Osteoblast (primary cell): ENCODE measurements at regions not wholly inside any gene's neighbourhood (a gene's known extent, or its start where the extent isn't known, plus 50 kb on each side); places are given as distances from the start of the nearest gene placed in this dataset.

ENCODE experiments used
- DNase-seq: peaks from one replicate; pipeline ENCODE4 v3.0.0; 2011; ENCODE audit warnings: low spot score, mixed read lengths; ENCODE audit not compliant: insufficient read length; ENCODE audit errors: missing footprints
- H2AFZ ChIP-seq: 2 replicates; pipeline ENCODE4 v1.6.0; 2011; ENCODE audit warnings: mild to moderate bottlenecking, low read length
- H3K27ac ChIP-seq: 2 replicates; pipeline ENCODE4 v1.5.1; 2011; ENCODE audit warnings: mild to moderate bottlenecking, low read depth, low read length, moderate library complexity
- H3K27me3 ChIP-seq: 2 replicates; pipeline ENCODE4 v1.6.0; 2012; ENCODE audit warnings: mild to moderate bottlenecking, control low read depth, inconsistent platforms, low read length, moderate library complexity; ENCODE audit not compliant: insufficient read depth
- H3K36me3 ChIP-seq: 2 replicates; pipeline ENCODE4 v1.5.1; 2011; ENCODE audit warnings: mild to moderate bottlenecking, low read length, control low read depth, moderate library complexity; ENCODE audit not compliant: insufficient read depth
- H3K4me1 ChIP-seq: 2 replicates; pipeline ENCODE4 v1.5.1; 2011; ENCODE audit warnings: mild to moderate bottlenecking, low read length, control low read depth, moderate library complexity; ENCODE audit not compliant: insufficient read depth
- H3K4me2 ChIP-seq: 2 replicates; pipeline ENCODE4 v1.6.0; 2011; ENCODE audit warnings: mild to moderate bottlenecking, low read length; ENCODE audit not compliant: insufficient read depth
- H3K4me3 ChIP-seq: fragments of 200-600 bp; sonication (generic); 3 replicates; pipeline ENCODE4 v1.5.1; 2012; ENCODE audit warnings: mild to moderate bottlenecking, low read length, inconsistent platforms; ENCODE audit not compliant: insufficient read depth
- H3K79me2 ChIP-seq: 2 replicates; pipeline ENCODE4 v1.6.0; 2012; ENCODE audit warnings: mild to moderate bottlenecking, low read length, control low read depth, inconsistent platforms; ENCODE audit not compliant: insufficient read depth
- H3K9me3 ChIP-seq: 2 replicates; pipeline ENCODE4 v1.5.1; 2011; ENCODE audit warnings: low read depth, low read length, control low read depth
- H4K20me1 ChIP-seq: 2 replicates; pipeline ENCODE4 v1.6.0; 2012; ENCODE audit warnings: mild to moderate bottlenecking, low read length, control low read depth; ENCODE audit not compliant: insufficient read depth
- CTCF ChIP-seq: IDR thresholded peaks from 2 replicates; pipeline ENCODE4 v1.5.1; 2011; ENCODE audit warnings: mild to moderate bottlenecking, low read depth, low read length, moderate library complexity; ENCODE audit errors: extremely low read depth

- Histone ChIP-seq H3K36me3 (no peaks in the 10 kb centered on the region), H3K9me3 (no peaks in the 10 kb centered on the region), H3K4me3 (no peak overlapping the region), H3K79me2 (no peaks in the 10 kb centered on the region), H3K4me2 (no peak overlapping the region), H4K20me1 (no peaks in the 10 kb centered on the region), H3K4me1 (no peaks in the 10 kb centered on the region), H2AFZ (no peak overlapping the region), H3K27me3 (no peaks in the 10 kb centered on the region), H3K27ac (no peak overlapping the region)
- no peak for DNase-seq
- no peak for TF ChIP-seq CTCF
Measured at GRCh38 chr4:127448986-127449385, 183.8 kb upstream of the INTU start.

DNA sequence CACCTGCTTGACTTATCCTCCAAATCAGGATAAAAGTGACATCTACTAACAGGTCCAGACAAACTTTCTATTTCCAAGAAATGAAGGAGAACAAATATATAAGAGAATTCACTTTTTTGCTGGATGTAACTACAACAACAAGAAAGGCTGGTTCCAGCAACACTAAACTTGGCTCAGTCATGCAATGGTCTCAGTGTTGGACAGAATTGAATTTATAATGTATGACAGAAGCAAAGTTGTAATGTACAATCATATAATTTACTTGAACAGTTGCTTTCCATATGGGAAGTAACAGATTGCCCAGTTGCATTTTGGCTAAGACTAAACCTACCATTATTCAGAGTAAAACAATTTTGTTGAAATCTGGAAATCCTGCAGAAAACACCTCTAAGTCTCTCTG lies 183.3 kb upstream of the INTU start:
- H3K27ac ChIP-seq: no peak overlapping the region
- no peak overlapping the region for H3K4me3 ChIP-seq
- no peak for DNase-seq
- H3K4me1 ChIP-seq: no peaks in the 10 kb centered on the region
- no peaks in the 10 kb centered on the region for H4K20me1 ChIP-seq
- no peak for TF ChIP-seq CTCF
- no peaks in the 10 kb centered on the region for H3K36me3 ChIP-seq
- no peaks in the 10 kb centered on the region for H3K9me3 ChIP-seq
- no peaks in the 10 kb centered on the region for H3K79me2 ChIP-seq
- H3K27me3 ChIP-seq: no peaks in the 10 kb centered on the region
- no peak overlapping the region for H2AFZ ChIP-seq
- no peak overlapping the region for H3K4me2 ChIP-seq

DNA sequence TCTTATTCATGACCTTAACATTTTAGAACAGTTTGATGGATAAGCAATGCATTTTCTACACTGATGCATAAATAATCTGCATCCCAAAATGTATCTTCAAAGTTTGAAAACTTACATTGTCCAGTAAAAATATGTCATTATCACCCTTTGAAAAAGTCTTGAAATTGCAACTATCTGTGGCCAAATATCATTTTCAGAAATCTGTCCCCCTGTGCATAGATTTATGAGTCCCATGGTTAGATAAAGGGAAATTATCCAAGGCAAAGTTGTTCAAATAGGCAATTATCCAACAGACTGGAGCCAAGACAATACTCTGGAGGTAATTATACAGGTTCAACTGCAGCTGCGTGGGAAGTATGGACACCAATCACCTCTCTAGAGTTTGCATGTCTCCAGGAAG lies 182.5 kb upstream of the INTU start:
- no peaks in the 10 kb centered on the region for H3K9me3 ChIP-seq
- H3K27ac ChIP-seq: no peak overlapping the region
- no peaks in the 10 kb centered on the region for H3K4me1 ChIP-seq
- no peaks in the 10 kb centered on the region for H3K36me3 ChIP-seq
- H4K20me1 ChIP-seq: no peaks in the 10 kb centered on the region
- no peaks in the 10 kb centered on the region for H3K27me3 ChIP-seq
- no peak for TF ChIP-seq CTCF
- no peak overlapping the region for H2AFZ ChIP-seq
- DNase-seq: no peak
- H3K4me3 ChIP-seq: no peak overlapping the region
- H3K79me2 ChIP-seq: no peaks in the 10 kb centered on the region
- H3K4me2 ChIP-seq: no peak overlapping the region

GRCh38 chr4:127463883-127464282 lies 168.9 kb upstream of the INTU start:
- H4K20me1 ChIP-seq: no peaks in the 10 kb centered on the region
- DNase-seq: no peak
- H3K27ac ChIP-seq: no peak overlapping the region
- no peaks in the 10 kb centered on the region for H3K36me3 ChIP-seq
- no peaks in the 10 kb centered on the region for H3K79me2 ChIP-seq
- no peak overlapping the region for H2AFZ ChIP-seq
- no peaks in the 10 kb centered on the region for H3K4me1 ChIP-seq
- H3K4me3 ChIP-seq: no peak overlapping the region
- no peaks in the 10 kb centered on the region for H3K27me3 ChIP-seq
- H3K4me2 ChIP-seq: no peak overlapping the region
- H3K9me3 ChIP-seq: no peaks in the 10 kb centered on the region
- TF ChIP-seq CTCF: no peak
